ENCODE measurements at regions not wholly inside any gene's neighbourhood (a gene's known extent, or its start where the extent isn't known, plus 50 kb on each side); places are given as distances from the start of the nearest gene placed in this dataset.

- intact Hi-C loops (cut with DNase I) = no loop called here
- H3K36me3 ChIP-seq = no peaks in the 10 kb centered on the region
Measured at GRCh38 chr20:19112828-19113227, 99.6 kb upstream of the SLC24A3 start.

GRCh38 chr20:19113343-19113930 is 99.0 kb upstream of the SLC24A3 start:
- Histone ChIP-seq H3K27ac (no peak overlapping the region), H3K9me3 (no peaks in the 10 kb centered on the region), H3K36me3 (no peaks in the 10 kb centered on the region), H3K4me1 (peaks cover 0 to 9% (median 0%) of the 10 kb centered on the region in 3 donors), H3K27me3 (no peaks in the 10 kb centered on the region), H3K4me3 (no peak overlapping the region)
- 64 to 88% methylated on average over 4 to 5 of the region's 5 CpGs for WGBS, 2 donors
- DNase-seq = no peak
- TF ChIP-seq CTCF (IDR thresholded peaks at IDR 0.05) (no peak), POLR2A (IDR thresholded peaks at IDR 0.05) (no peak)
- intact Hi-C loops (cut with DNase I) = no loop called here

More at GRCh38 chr20:19112828-19113227, 99.6 kb upstream of the SLC24A3 start:
- Histone ChIP-seq H3K4me3 (no peak overlapping the region), H3K27ac (no peak overlapping the region), H3K4me1 (peaks cover 0 to 9% (median 0%) of the 10 kb centered on the region in 3 donors), H3K27me3 (no peaks in the 10 kb centered on the region), H3K9me3 (no peaks in the 10 kb centered on the region)
- 52 to 58% methylated on average over 2 of the region's 2 CpGs for WGBS, 2 donors
- DNase-seq = no peak
- TF ChIP-seq POLR2A (IDR thresholded peaks at IDR 0.05) (no peak), CTCF (IDR thresholded peaks at IDR 0.05) (no peak)

- H3K4me3 ChIP-seq = no peak overlapping the region
- H3K27ac ChIP-seq = no peak overlapping the region
- no peaks in the 10 kb centered on the region for H3K9me3 ChIP-seq
- intact Hi-C loops (cut with DNase I) = no loop called here
- no peak for TF ChIP-seq POLR2A (IDR thresholded peaks at IDR 0.05)
- TF ChIP-seq CTCF (IDR thresholded peaks at IDR 0.05) = no peak
- 51 to 60% methylated on average over 2 of the region's 2 CpGs for whole genome bisulfite sequencing, 2 donors
- H3K4me1 ChIP-seq = peaks cover 0 to 9% (median 0%) of the 10 kb centered on the region in 3 donors
- H3K27me3 ChIP-seq = no peaks in the 10 kb centered on the region
- DNase-seq = no peak
- H3K36me3 ChIP-seq = no peaks in the 10 kb centered on the region
Measured at GRCh38 chr20:19114410-19114809, 98.0 kb upstream of the SLC24A3 start.

GRCh38 chr20:19115581-19115980 is 96.9 kb upstream of the SLC24A3 start:
- Histone ChIP-seq H3K4me3 (no peak overlapping the region), H3K36me3 (no peaks in the 10 kb centered on the region), H3K27ac (no peak overlapping the region), H3K9me3 (no peaks in the 10 kb centered on the region), H3K27me3 (no peaks in the 10 kb centered on the region), H3K4me1 (peaks cover 0 to 9% (median 0%) of the 10 kb centered on the region in 3 donors)
- intact Hi-C loops (cut with DNase I) = no loop called here
- WGBS, 2 donors = 93 to 94% methylated on average over 6 of the region's 6 CpGs
- no peak for TF ChIP-seq CTCF (IDR thresholded peaks at IDR 0.05)
- no peak for TF ChIP-seq POLR2A (IDR thresholded peaks at IDR 0.05)
- no peak for DNase-seq

- no peaks in the 10 kb centered on the region for H3K9me3 ChIP-seq
- intact Hi-C loops (cut with DNase I) = no loop called here
- no peak for DNase-seq
- H3K4me3 ChIP-seq = no peak overlapping the region
- no peak overlapping the region for H3K27ac ChIP-seq
- 90 to 94% methylated on average over 7 to 8 of the region's 9 CpGs for WGBS, 2 donors
- H3K36me3 ChIP-seq = no peaks in the 10 kb centered on the region
- no peaks in the 10 kb centered on the region for H3K4me1 ChIP-seq
- TF ChIP-seq POLR2A (IDR thresholded peaks at IDR 0.05) (no peak), CTCF (IDR thresholded peaks at IDR 0.05) (no peak)
- no peaks in the 10 kb centered on the region for H3K27me3 ChIP-seq
Measured at GRCh38 chr20:19120011-19120410, 92.4 kb upstream of the SLC24A3 start.
